ENCODE measurements at regions not wholly inside any gene's neighbourhood (a gene's known extent, or its start where the extent isn't known, plus 50 kb on each side); places are given as distances from the start of the nearest gene placed in this dataset.
"Not testable (repeated sequence)": the region's sequence is repeated elsewhere in the genome, so short reads cannot be mapped to it uniquely, and the experiment has no call there.

GRCh38 chr2:146413086-146413610 is 1431.7 kb upstream of the ACVR2A start:
- in situ Hi-C loops (cut with HindIII; ENCODE audit: low pct_ligation_motif_present, low sequenced_read_pairs) = no loop called here
- Histone ChIP-seq H3K4me3 (ENCODE audit: low read depth, low read length) (no peak overlapping the region), H3K27me3 (replicated peaks) (no peaks in the 10 kb centered on the region), H3K36me3 (replicated peaks) (no peaks in the 10 kb centered on the region), H3K27ac (no peak overlapping the region)
- TF ChIP-seq CTCF (IDR thresholded peaks at IDR 0.05; ENCODE audit: low read depth, low read length, missing control alignments) = no peak
- DNase-seq = no peak

- in situ Hi-C loops (cut with HindIII; ENCODE audit: low pct_ligation_motif_present, low sequenced_read_pairs) = no loop called here
- no peak for DNase-seq
- peak; percentile 24 for TF ChIP-seq CTCF (IDR thresholded peaks at IDR 0.05; ENCODE audit: low read depth, low read length, missing control alignments)
Measured at GRCh38 chr2:146412625-146413024, 1432.2 kb upstream of the ACVR2A start.

GRCh38 chr2:146405402-146406309 is 1439.2 kb upstream of the ACVR2A start:
- H3K27ac ChIP-seq; H3K36me3 ChIP-seq (replicated peaks); H3K27me3 ChIP-seq (replicated peaks); H3K4me3 ChIP-seq (ENCODE audit: low read depth, low read length); in situ Hi-C loops (cut with HindIII; ENCODE audit: low pct_ligation_motif_present, low sequenced_read_pairs): not testable (repeated sequence)
- peak; percentile 31 for DNase-seq

More at GRCh38 chr2:146412625-146413024, 1432.2 kb upstream of the ACVR2A start:
- H3K27me3 ChIP-seq (replicated peaks) = no peaks in the 10 kb centered on the region
- no peak overlapping the region for H3K27ac ChIP-seq
- H3K4me3 ChIP-seq (ENCODE audit: low read depth, low read length) = no peak overlapping the region
- no peaks in the 10 kb centered on the region for H3K36me3 ChIP-seq (replicated peaks)

- DNase-seq; in situ Hi-C loops (cut with HindIII; ENCODE audit: low pct_ligation_motif_present, low sequenced_read_pairs): not testable (repeated sequence)
Measured at GRCh38 chr2:146403546-146404160, 1441.2 kb upstream of the ACVR2A start.

GRCh38 chr2:146392631-146393030 is 1452.2 kb upstream of the ACVR2A start:
- no peak for TF ChIP-seq CTCF (IDR thresholded peaks at IDR 0.05; ENCODE audit: low read depth, low read length, missing control alignments)
- no peak overlapping the region for H3K27ac ChIP-seq
- no peaks in the 10 kb centered on the region for H3K36me3 ChIP-seq (replicated peaks)
- H3K27me3 ChIP-seq (replicated peaks) = no peaks in the 10 kb centered on the region
- H3K4me3 ChIP-seq (ENCODE audit: low read depth, low read length) = no peak overlapping the region
- DNase-seq = no peak
- in situ Hi-C loops (cut with HindIII; ENCODE audit: low pct_ligation_motif_present, low sequenced_read_pairs) = no loop called here

More at GRCh38 chr2:146403546-146404160, 1441.2 kb upstream of the ACVR2A start:
- H3K27ac ChIP-seq; H3K27me3 ChIP-seq (replicated peaks); H3K4me3 ChIP-seq (ENCODE audit: low read depth, low read length); H3K36me3 ChIP-seq (replicated peaks): not testable (repeated sequence)

GRCh38 chr2:146392186-146392585 is 1452.6 kb upstream of the ACVR2A start:
- Histone ChIP-seq H3K27ac (no peak overlapping the region), H3K27me3 (replicated peaks) (no peaks in the 10 kb centered on the region), H3K4me3 (ENCODE audit: low read depth, low read length) (no peak overlapping the region), H3K36me3 (replicated peaks) (no peaks in the 10 kb centered on the region)
- in situ Hi-C loops (cut with HindIII; ENCODE audit: low pct_ligation_motif_present, low sequenced_read_pairs) = no loop called here
- no peak for TF ChIP-seq CTCF (IDR thresholded peaks at IDR 0.05; ENCODE audit: low read depth, low read length, missing control alignments)
- no peak for DNase-seq
